HG03159 (cell line): ENCODE measurements at regions not wholly inside any gene's neighbourhood (a gene's known extent, or its start where the extent isn't known, plus 50 kb on each side); places are given as distances from the start of the nearest gene placed in this dataset.
A peak's percentile ranks its signal among the peaks of the same experiment; 100 is the strongest.
"Not testable (repeated sequence)": the region's sequence is repeated elsewhere in the genome, so short reads cannot be mapped to it uniquely, and the experiment has no call there.

ENCODE experiments used
- ATAC-seq: cut with Tn5 transposase; IDR thresholded peaks from one replicate; pipeline ENCODE4 v1.9.1; 2021; ENCODE audit warnings: mild to moderate bottlenecking, moderate library complexity; ENCODE audit not compliant: unreplicated experiment

GRCh38 chr5:124154714-124155113, 591.7 kb downstream of the ZNF608 start:
- no peak for ATAC-seq

- no peak for ATAC-seq
Observed at GRCh38 chr5:124153588-124153987, 592.9 kb downstream of the ZNF608 start.

GRCh38 chr5:124148574-124148973, 597.9 kb downstream of the ZNF608 start:
- no peak for ATAC-seq

DNA sequence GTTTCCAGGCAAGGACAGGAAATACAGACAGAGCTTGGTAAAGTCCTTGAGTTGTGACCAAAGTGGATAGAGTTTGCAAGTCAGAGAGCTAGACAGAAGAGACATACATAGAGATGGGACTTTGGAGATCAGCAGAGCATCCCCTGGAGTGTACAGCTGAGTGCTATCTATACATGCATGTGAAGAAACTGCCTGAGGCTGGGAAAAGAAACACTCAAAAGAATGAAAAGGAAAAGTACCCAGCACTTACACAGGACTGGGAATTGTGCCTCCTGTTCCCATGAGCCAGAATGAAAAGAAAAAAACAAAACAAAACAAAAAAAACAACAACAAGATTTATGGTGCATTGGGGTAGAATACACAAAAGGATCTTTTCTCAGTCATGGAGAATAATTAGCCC, 606.4 kb downstream of the ZNF608 start:
- ATAC-seq, result no peak

DNA sequence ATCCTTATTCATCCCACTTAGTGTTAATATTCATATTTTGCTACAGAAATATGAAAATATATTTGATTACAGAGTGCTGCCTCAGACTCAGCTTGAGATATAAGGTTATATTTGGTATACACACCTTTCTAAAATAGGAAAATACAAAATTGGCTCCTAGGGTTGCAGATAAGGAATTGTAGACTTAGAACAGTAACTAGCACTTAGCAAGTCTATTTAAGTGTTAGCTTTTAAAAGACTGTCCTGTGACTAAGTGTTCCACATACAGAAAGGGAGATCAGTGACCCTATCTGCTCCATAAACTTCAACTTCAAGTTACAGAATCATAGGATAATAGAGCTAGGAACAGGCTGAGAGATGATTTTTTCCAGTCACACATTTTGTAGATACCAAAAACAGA, 607.0 kb downstream of the ZNF608 start:
- no peak for ATAC-seq

GRCh38 chr5:124136609-124137008, 609.8 kb downstream of the ZNF608 start:
- no peak for ATAC-seq

- ATAC-seq, result no peak
Observed at GRCh38 chr5:124134941-124135340, 611.5 kb downstream of the ZNF608 start.

DNA sequence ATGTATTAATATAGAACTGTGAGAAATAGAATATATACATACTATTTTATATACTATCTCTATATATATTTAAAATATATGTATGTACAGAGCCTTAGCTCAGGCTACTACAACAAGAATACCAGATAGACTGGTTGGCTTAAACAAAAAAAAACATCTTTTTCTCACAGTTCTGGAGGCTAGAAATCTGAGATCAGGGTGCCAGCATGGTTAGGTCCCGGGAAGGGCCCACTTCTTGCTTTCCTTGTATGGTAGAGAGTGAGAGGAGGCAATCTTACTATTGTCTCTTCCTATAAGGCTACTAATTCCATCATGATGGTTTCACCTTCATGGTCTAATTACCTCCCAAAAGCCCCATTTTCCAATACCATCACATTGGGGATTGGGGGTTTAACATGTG, 613.0 kb downstream of the ZNF608 start:
- no peak for ATAC-seq

DNA sequence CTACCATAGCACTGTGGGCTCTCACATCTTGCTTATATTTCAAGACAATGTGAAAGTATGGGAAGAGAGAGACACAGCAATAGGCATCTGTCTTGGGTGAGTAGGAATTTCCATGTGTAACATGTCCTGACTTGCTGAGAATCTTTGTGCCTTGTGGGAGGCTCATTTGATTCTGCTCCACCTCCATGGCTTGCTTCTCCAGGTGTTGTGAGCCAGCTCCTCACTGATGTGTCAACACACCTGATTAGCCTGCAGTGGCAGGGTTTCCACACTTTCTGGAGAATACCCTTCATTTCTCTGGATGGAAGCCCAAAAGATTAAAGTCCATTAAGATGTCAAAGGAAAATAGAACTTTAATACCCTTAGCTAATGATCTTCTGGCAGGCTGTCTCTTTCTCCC, 613.6 kb downstream of the ZNF608 start:
- ATAC-seq, result no peak

DNA sequence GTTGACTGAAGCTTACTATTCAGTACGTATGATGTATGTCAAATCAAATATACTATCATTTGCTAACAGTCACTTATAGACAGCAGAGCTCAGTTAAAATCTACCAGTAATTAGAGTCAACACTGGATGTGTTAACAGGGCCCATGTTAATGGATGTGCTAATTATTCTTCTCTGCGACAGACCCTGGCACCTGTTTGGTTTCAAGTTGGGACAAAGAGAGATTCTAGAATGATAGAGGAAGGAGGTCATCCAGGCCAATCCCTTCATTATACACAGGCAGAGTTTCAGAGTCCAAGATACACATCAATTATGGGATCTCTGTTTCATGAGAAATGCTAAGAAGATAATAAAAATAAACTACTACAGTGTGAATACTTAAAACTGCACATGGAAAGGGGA, 615.0 kb downstream of the ZNF608 start:
- no peak for ATAC-seq

DNA sequence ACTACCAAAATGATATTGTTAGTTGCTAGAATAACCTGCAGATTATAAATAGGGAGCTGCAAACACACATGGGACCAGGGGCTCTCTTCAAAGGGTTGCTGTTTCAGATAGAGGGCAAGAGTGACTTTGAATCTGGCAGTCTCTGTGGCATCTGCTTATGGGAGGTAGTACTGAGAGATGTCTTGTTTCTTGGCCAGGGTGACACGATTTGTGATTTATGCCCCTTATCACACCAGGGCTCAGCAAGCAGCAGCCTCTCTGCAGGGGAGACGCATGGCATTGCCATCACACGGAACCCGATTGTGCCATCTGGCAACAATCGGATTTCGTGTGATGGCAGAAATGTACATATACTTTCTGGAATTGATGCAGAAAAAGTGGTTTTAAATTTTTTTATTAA, 615.6 kb downstream of the ZNF608 start:
- no peak for ATAC-seq

DNA sequence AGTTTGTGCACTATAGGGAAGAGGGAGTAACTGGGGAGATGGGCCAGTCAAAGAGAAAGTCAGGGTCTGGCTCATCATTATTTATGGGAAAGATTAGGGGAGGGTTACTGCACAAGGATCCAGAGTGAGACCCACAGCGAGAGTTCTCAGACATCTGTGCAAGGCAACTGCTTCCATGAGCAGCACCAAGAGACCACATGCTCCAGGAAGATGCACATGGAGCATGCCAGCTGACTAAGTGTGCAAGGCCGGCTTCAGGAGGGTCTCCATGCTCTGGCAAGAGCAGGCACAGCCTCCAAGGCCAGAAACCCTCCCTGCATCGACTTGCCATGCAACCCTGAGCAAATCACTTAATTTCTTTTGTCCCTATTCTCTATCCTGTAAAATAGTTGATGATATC, 616.9 kb downstream of the CSNK1G3 start:
- no peak for ATAC-seq

DNA sequence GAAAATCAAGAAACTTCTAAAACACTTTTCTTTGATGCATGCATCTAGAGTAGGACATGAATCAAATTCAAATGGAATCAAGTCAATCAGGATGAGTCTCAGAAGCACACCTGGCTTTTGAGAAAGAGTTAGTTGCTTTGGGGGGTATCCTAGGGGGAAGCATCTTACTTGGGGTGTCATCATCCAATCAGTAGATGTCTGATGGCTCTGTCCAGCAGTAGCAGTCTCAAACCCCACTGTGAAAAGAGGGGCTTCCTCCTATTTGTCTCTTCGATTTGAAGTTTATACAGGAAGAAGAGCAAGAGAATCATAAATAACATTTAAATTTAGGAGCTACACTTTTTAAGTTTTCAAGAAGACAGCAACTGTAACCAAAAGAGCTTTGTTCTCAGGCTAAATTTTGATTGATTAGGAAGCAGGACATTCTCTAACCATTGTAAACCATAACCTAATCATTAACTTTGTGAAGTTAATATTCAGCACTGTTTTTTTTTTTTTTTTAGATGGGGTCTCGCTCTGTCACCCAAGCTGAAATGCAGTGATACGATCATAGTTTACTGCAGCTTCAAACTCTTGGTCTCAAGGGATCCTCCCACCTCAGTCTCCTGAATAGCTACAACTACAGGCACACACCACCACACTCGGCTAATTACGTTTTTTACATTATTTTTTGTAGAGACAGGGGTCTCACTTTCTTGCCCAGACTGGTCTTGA, 614.7 kb downstream of the CSNK1G3 start:
- peak; percentile 81 for ATAC-seq

DNA sequence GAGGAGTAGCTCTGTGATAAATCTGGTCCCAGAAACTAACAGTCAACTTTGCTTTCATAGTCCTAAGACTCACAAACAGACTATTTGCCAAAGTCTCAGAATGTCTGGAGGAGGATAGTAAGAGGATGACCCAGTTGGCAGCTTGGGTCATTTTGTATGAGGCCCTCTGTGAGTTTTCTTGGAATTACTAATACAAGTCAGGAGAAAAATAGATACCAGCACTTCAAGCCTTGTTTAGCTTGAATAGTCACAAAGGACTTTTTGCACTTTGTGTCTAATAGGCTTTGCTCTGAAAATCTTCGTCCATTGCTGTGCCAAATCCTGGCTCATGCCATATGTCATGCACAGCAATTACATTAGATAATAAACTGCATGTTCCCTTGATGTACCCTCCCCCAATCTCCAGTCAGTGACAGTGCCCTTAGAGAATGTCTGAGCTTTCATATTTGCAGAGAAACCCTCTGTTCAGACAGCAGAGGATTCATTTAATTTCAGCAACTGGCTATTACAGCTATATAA, 612.8 kb downstream of the CSNK1G3 start:
- ATAC-seq, result no peak

GRCh38 chr5:124121198-124121597, 609.2 kb downstream of the CSNK1G3 start:
- ATAC-seq, result no peak

DNA sequence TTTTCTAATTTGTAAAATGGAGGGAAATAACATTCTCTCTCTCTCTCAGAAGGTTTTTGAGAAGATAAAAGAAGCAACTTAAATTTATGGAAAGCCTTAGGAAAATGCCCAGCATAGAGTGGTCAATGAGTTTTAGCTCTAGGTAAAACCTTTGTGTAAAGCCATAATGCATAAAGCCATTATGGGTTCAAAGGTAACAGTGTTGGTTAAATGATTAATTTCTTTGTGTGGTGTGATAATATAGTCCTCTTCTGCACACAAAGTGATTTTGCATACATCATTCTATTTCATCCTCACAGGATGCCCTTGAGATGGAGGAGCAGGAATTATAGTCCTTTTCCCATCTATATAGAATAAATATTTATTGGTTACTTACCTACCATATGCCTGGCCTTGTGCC, 602.9 kb downstream of the CSNK1G3 start:
- no peak for ATAC-seq

- ATAC-seq, result no peak
Observed at GRCh38 chr5:124111886-124112285, 599.9 kb downstream of the CSNK1G3 start.

GRCh38 chr5:124110942-124111341, 599.0 kb downstream of the CSNK1G3 start:
- ATAC-seq, result no peak

DNA sequence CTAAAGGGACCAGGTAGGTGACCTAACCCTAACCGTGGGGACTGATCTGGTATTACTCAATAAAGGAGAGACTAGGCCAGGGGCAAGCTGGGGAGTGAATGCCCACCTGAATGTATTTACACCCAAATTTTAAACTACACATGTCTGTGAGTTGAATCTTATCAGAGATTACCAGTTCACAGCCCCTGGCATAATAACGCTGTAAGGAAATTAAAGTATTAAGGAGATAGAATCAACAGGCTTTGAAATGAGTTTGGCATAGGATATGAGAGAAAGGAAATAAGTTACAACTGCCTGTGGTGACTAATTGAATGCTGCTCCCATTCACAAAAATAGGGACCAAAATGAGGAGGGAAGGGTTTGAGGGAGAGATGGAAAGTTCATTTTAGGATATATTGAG, 593.3 kb downstream of the CSNK1G3 start:
- ATAC-seq, result no peak

DNA sequence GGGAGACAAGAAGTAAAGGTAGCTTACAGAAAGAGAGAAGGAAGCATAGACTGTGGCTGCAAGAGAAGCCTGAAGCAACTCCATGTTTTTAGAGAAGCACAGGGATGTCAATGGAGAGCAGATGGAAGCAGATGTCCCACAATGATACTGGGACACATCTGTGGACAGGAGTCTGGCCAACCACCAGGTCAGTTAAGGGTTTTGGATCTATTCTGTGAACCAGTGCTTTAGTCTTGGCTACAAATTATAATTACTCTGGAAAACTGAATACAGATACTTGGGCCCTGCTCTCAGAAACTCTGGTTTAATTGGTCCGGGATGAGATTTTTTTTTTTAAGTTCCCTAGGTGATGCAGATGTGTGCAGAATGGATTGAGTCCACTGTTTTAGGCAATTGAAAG, 592.8 kb downstream of the CSNK1G3 start:
- no peak for ATAC-seq

DNA sequence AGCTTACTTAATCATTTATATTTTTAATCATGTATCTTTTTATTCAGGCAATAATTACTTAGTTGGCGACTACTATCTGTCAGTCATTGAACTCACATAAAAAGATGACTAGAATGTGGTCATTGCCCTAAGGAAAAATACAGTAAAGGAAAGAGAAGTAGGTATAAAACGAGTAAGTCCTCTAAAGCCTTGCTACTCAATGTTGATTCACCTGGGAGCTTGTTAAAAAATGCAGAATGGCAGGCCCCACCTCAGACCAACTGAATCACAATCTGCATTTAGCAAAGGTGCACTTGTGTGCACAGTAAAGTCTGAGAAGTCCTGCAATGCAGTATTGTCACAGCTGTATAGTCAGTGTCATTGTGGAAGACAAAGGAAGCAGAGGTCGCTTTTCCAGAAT, 592.4 kb downstream of the CSNK1G3 start:
- ATAC-seq, result no peak

DNA sequence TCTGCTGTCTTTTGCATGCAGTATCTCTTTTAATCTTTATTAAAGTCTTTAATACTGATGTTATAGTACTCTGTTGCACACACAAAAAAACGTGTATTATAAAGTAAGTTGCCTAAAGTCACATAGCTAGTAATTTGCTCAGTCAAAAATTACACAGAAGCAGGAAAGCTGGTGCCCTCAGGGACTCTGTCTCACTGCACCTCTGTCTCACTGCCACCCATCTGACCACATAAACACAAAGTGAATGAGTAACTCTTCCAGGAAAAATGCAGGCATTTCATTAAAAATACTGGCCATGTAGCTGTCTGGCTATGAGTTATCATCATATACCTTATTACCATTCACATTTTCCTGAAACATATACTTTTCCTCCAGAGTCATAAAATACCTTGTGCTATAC, 591.7 kb downstream of the CSNK1G3 start:
- ATAC-seq, result no peak

DNA sequence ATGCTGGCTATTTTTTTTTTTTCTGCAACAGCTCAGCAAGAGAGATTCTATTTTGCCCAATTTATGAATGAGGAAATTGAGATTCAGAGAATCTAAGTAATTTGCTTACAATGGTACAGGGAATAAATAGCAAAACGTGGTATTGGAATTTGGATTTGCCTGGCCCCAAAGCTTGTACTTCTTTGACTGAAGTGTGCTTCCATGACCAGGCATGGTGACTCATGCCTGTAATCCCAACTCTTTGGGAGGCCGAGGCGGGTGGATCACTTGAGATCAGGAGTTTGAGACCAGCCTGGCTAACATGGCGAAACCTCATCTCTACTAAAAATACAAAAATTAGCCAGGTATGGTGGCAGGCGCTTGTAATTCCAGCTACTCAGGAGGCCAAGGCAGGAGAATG, 591.1 kb downstream of the CSNK1G3 start:
- ATAC-seq, result not testable (repeated sequence)
